DMS153 treated with DMSO at 0.1 percent for 48 hours (cell line): ENCODE measurements at regions not wholly inside any gene's neighbourhood (a gene's known extent, or its start where the extent isn't known, plus 50 kb on each side); places are given as distances from the start of the nearest gene placed in this dataset.
A peak's percentile ranks its signal among the peaks of the same experiment; 100 is the strongest.
"Not testable (repeated sequence)": the region's sequence is repeated elsewhere in the genome, so short reads cannot be mapped to it uniquely, and the experiment has no call there.

Experiments
- DNase-seq: peaks from one replicate; lab custom pipeline; 2025; ENCODE audit not compliant: unreplicated experiment; lab: John Stamatoyannopoulos, UW

- no peak for DNase-seq
Observed at GRCh38 chr1:67528141-67528540, 97.9 kb upstream of the SERBP1 start.

GRCh38 chr1:67530071-67530470, 99.9 kb upstream of the SERBP1 start:
- no peak for DNase-seq

- DNase-seq: peak; percentile 33
Observed at GRCh38 chr1:67532452-67533216, 102.4 kb upstream of the SERBP1 start.

GRCh38 chr1:67534627-67535065, 104.4 kb upstream of the SERBP1 start:
- peak; percentile 22 for DNase-seq

GRCh38 chr1:67535474-67535873, 105.3 kb upstream of the SERBP1 start:
- DNase-seq: peak; percentile 8

- no peak for DNase-seq
Observed at GRCh38 chr1:67536957-67537666, 106.9 kb upstream of the SERBP1 start.

GRCh38 chr1:67537667-67538018, 107.4 kb upstream of the SERBP1 start:
- no peak for DNase-seq

- DNase-seq: no peak
Observed at GRCh38 chr1:67540025-67540732, 110.0 kb upstream of the SERBP1 start.

- no peak for DNase-seq
Observed at GRCh38 chr1:67540733-67541125, 110.5 kb upstream of the SERBP1 start.

- DNase-seq: no peak
Observed at GRCh38 chr1:67542747-67543146, 112.5 kb upstream of the SERBP1 start.

GRCh38 chr1:67544921-67545320, 114.7 kb upstream of the SERBP1 start:
- no peak for DNase-seq

- DNase-seq: no peak
Observed at GRCh38 chr1:67545364-67545763, 115.2 kb upstream of the SERBP1 start.

GRCh38 chr1:67551375-67551774, 121.2 kb upstream of the SERBP1 start:
- DNase-seq: no peak

GRCh38 chr1:67552336-67552759, 122.1 kb upstream of the SERBP1 start:
- DNase-seq: no peak

- not testable (repeated sequence) for DNase-seq
Observed at GRCh38 chr1:67554204-67554603, 124.0 kb upstream of the SERBP1 start.

GRCh38 chr1:67555461-67556296, 125.5 kb upstream of the SERBP1 start:
- no peak for DNase-seq

- DNase-seq: no peak
Observed at GRCh38 chr1:67556297-67556900, 126.2 kb upstream of the SERBP1 start.

GRCh38 chr1:67557696-67558448, 127.1 kb upstream of the GADD45A start:
- no peak for DNase-seq

GRCh38 chr1:67558449-67559193, 126.4 kb upstream of the GADD45A start:
- DNase-seq: no peak
